BE2C (cell line): ENCODE measurements at regions not wholly inside any gene's neighbourhood (a gene's known extent, or its start where the extent isn't known, plus 50 kb on each side); places are given as distances from the start of the nearest gene placed in this dataset.

Source experiments
- DNase-seq: peaks from one replicate; pipeline ENCODE4 v3.0.0-alpha.2; 2020
- H3K27me3 ChIP-seq: fragments of 250-450 bp; sonication (Bioruptor Pico); 2 replicates; pipeline ENCODE4 v1.5.1; 2020; ENCODE audit warnings: mild to moderate bottlenecking
- H3K36me3 ChIP-seq: fragments of 250-450 bp; sonication (Bioruptor Pico); 2 replicates; pipeline ENCODE4 v1.5.1; 2020; ENCODE audit warnings: mild to moderate bottlenecking
- H3K4me1 ChIP-seq: fragments of 250-450 bp; sonication (Bioruptor Pico); 2 replicates; pipeline ENCODE4 v1.5.1; 2020
- H3K4me3 ChIP-seq: 2 replicates; pipeline ENCODE4 v1.5.1; 2011; ENCODE audit warnings: low read depth, low read length
- H3K9me3 ChIP-seq: fragments of 250-450 bp; sonication (Bioruptor Pico); 2 replicates; pipeline ENCODE4 v1.5.1; 2020
- CTCF ChIP-seq: IDR thresholded peaks from 2 replicates; pipeline ENCODE4 v1.5.1; 2012; ENCODE audit warnings: mild to moderate bottlenecking, low read depth, low read length

- Histone ChIP-seq H3K4me1 (no peaks in the 10 kb centered on the region), H3K36me3 (no peaks in the 10 kb centered on the region), H3K4me3 (no peak overlapping the region), H3K9me3 (no peaks in the 10 kb centered on the region), H3K27me3 (no peaks in the 10 kb centered on the region)
- no peak for DNase-seq
- no peak for TF ChIP-seq CTCF
Measured at GRCh38 chr2:66899648-66900047, 464.7 kb downstream of the MEIS1 start.

- Histone ChIP-seq H3K4me1 (no peaks in the 10 kb centered on the region), H3K27me3 (no peaks in the 10 kb centered on the region), H3K9me3 (no peaks in the 10 kb centered on the region), H3K36me3 (no peaks in the 10 kb centered on the region), H3K4me3 (no peak overlapping the region)
- TF ChIP-seq CTCF, result no peak
- no peak for DNase-seq
Measured at GRCh38 chr2:66901344-66901743, 466.4 kb downstream of the MEIS1 start.

DNA sequence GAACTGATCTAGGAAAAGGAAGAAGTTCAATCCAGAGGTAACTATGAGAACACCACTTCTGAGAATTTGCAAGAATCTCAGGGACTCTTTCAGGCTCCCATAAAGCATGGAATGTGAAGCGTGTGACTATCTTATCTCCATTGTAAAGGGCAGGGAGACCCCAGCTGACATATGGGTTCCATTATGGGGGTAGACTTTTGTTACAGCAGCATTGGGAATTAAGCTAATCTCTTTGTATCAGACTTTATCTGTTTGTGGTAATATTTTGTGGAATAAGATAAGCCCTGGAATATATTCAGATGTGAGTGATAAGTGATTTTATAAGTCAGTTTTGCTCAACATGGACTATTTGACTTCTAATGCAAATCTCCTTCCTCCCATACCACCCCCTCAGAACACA is 468.3 kb downstream of the MEIS1 start:
- no peaks in the 10 kb centered on the region for H3K4me1 ChIP-seq
- H3K9me3 ChIP-seq, result no peaks in the 10 kb centered on the region
- no peak overlapping the region for H3K4me3 ChIP-seq

GRCh38 chr2:66903745-66904465 is 469.0 kb downstream of the MEIS1 start:
- Histone ChIP-seq H3K9me3 (no peaks in the 10 kb centered on the region), H3K4me3 (no peak overlapping the region), H3K4me1 (no peaks in the 10 kb centered on the region), H3K27me3 (no peaks in the 10 kb centered on the region), H3K36me3 (no peaks in the 10 kb centered on the region)
- no peak for DNase-seq
- TF ChIP-seq CTCF, result no peak

More for the DNA sequence above, 468.3 kb downstream of the MEIS1 start:
- no peak for TF ChIP-seq CTCF
- H3K27me3 ChIP-seq, result no peaks in the 10 kb centered on the region
- no peaks in the 10 kb centered on the region for H3K36me3 ChIP-seq
- no peak for DNase-seq

GRCh38 chr2:66915237-66915636 is 480.3 kb downstream of the MEIS1 start:
- Histone ChIP-seq H3K4me3 (no peak overlapping the region), H3K36me3 (no peaks in the 10 kb centered on the region), H3K9me3 (no peaks in the 10 kb centered on the region), H3K27me3 (no peaks in the 10 kb centered on the region), H3K4me1 (no peaks in the 10 kb centered on the region)
- DNase-seq, result no peak
- no peak for TF ChIP-seq CTCF

DNA sequence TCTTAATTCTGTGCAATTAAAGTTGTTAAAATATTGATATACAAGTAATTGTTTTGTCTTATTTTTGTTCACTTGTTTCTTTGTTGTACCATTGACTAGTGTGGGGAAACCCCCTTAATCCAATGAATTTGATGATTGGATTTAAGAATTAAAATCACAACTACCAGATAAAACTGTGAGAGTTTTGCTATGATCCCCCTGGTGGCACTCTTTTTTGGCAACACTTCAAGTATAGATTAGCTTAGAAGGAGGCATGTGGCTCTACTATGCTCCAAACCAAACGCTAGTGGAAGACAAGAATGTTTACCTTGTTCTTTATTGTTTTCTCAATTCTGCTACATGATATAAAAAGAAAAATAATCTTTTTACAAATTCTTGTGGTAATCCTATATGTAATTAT is 477.8 kb upstream of the ETAA1 start:
- DNase-seq, result no peak
- TF ChIP-seq CTCF, result no peak
- Histone ChIP-seq H3K36me3 (no peaks in the 10 kb centered on the region), H3K27me3 (no peaks in the 10 kb centered on the region), H3K9me3 (no peaks in the 10 kb centered on the region), H3K4me1 (no peaks in the 10 kb centered on the region), H3K4me3 (no peak overlapping the region)
